B cell (primary cell): ENCODE measurements at regions not wholly inside any gene's neighbourhood (a gene's known extent, or its start where the extent isn't known, plus 50 kb on each side); places are given as distances from the start of the nearest gene placed in this dataset.

Experiments
- ATAC-seq: fragments of 200-7000 bp; cut with Tn5 transposase; one replicate; pipeline ENCODE4 v1.10.0; 2021; ENCODE audit warnings: low read depth, mild to moderate bottlenecking, moderate number of reproducible peaks, moderate library complexity
- CTCF ChIA-PET: fragments of 350-600 bp; sonication (Branson Sonifier 250); formaldehyde crosslinking; loops from one replicate; lab custom pipeline; 2021; ENCODE audit warnings: antibody characterized with exemption, inconsistent platforms; lab: Charles Lee
- POLR2A ChIA-PET: fragments of 350-600 bp; sonication (Branson Sonifier 250); formaldehyde crosslinking; loops from one replicate; lab custom pipeline; 2021; ENCODE audit warnings: antibody characterized with exemption; lab: Charles Lee
- DNase-seq: peaks from one replicate; pipeline ENCODE4 v3.0.0; 2013
- H2AFZ ChIP-seq: 2 replicates; pipeline ENCODE4 v1.6.1; 2012; ENCODE audit warnings: mild to moderate bottlenecking, low read depth, low read length; ENCODE audit not compliant: insufficient read depth, poor library complexity, severe bottlenecking
- H3K27ac ChIP-seq, 2 donors: 1 replicate in 1 of 2; 2 replicates in 1 of 2; pipeline ENCODE4 v1.5.1; 2012 to 2013; ENCODE audit warnings: low read length in 2 of 2, mild to moderate bottlenecking in 2 of 2, moderate library complexity in 1 of 2
- H3K27me3 ChIP-seq, 4 experiments: fragments of 200-600 bp in 1 of 4; sonication (generic) in 1 of 4; replicated peaks in 1 of 4; 1 replicate in 2 of 4; 2 replicates in 2 of 4; pipeline versions ENCODE4 v1.6.1 to v1.7.0; 2013 to 2016; ENCODE audit warnings: low read length in 3 of 4, mild to moderate bottlenecking in 2 of 4, mixed read lengths in 1 of 4, moderate library complexity in 1 of 4; ENCODE audit not compliant: insufficient read depth in 4 of 4, control insufficient read depth in 3 of 4; ENCODE audit errors: control extremely low read depth in 1 of 4
- H3K36me3 ChIP-seq, 2 experiments: replicated peaks in 1 of 2; 1 replicate in 1 of 2; 2 replicates in 1 of 2; pipeline versions ENCODE4 v1.6.1 to v1.7.1; 2013; ENCODE audit warnings: low read length in 1 of 2; ENCODE audit not compliant: insufficient read depth in 2 of 2, control insufficient read depth in 1 of 2; ENCODE audit errors: control extremely low read depth in 1 of 2, extremely low read depth in 1 of 2
- H3K4me1 ChIP-seq, 2 donors: fragments of 200-600 bp in 1 of 2; sonication (generic) in 1 of 2; 1 replicate in 1 of 2; 2 replicates in 1 of 2; pipeline versions ENCODE4 v1.5.1 to v1.6.1; 2013 to 2017; ENCODE audit warnings: low read length in 2 of 2; ENCODE audit not compliant: control insufficient read depth in 2 of 2, insufficient read depth in 2 of 2
- H3K4me2 ChIP-seq: replicated peaks from 2 replicates; pipeline ENCODE3; 2012; ENCODE audit warnings: mild to moderate bottlenecking, low read depth, low read length; ENCODE audit not compliant: poor library complexity, severe bottlenecking
- H3K4me3 ChIP-seq, 5 experiments: fragments of 200-600 bp in 1 of 5; sonication (generic) in 1 of 5; 1 replicate in 3 of 5; 2 replicates in 2 of 5; pipeline versions ENCODE4 v1.5.1 to v1.7.0; 2011 to 2016; ENCODE audit warnings: low read length in 4 of 5, mild to moderate bottlenecking in 4 of 5, low read depth in 2 of 5, control low read depth in 1 of 5, moderate library complexity in 1 of 5; ENCODE audit not compliant: insufficient read depth in 1 of 5; ENCODE audit errors: control extremely low read depth in 1 of 5, extremely low read depth in 1 of 5
- H3K79me2 ChIP-seq: fragments of 200-600 bp; sonication (generic); one replicate; pipeline ENCODE4 v1.6.0; 2016; ENCODE audit warnings: low read length; ENCODE audit not compliant: control insufficient read depth, insufficient read depth
- H3K9ac ChIP-seq: fragments of 200-600 bp; sonication (generic); 2 replicates; pipeline ENCODE4 v1.6.1; 2017; ENCODE audit warnings: mild to moderate bottlenecking, low read length, moderate library complexity
- H3K9me3 ChIP-seq, 3 donors: one replicate each; pipeline versions ENCODE4 v1.6.1 to v1.7.1; 2013; ENCODE audit warnings: low read length in 2 of 3; ENCODE audit not compliant: control insufficient read depth in 2 of 3, insufficient read depth in 1 of 3; ENCODE audit errors: control extremely low read depth in 1 of 3
- H4K20me1 ChIP-seq: 2 replicates; pipeline ENCODE4 v1.6.0; 2012; ENCODE audit warnings: mild to moderate bottlenecking, low read length; ENCODE audit not compliant: insufficient read depth, control insufficient read depth, poor library complexity, severe bottlenecking
- H3K27ac Mint-ChIP-seq: one replicate; pipeline ENCODE4 v1.8.0; 2021; ENCODE audit warnings: mixed read lengths
- H3K27me3 Mint-ChIP-seq: one replicate; pipeline ENCODE4 v1.8.0; 2021; ENCODE audit warnings: mixed read lengths
- H3K4me1 Mint-ChIP-seq: one replicate; pipeline ENCODE4 v1.8.0; 2021; ENCODE audit warnings: mixed read lengths
- H3K4me3 Mint-ChIP-seq: one replicate; pipeline ENCODE4 v1.8.0; 2021; ENCODE audit warnings: mixed read lengths
- H3K9me3 Mint-ChIP-seq: one replicate; pipeline ENCODE4 v1.8.0; 2022; ENCODE audit warnings: mixed read lengths; ENCODE audit not compliant: insufficient read depth
- EZH2 ChIP-seq: IDR thresholded peaks from 2 replicates; pipeline ENCODE4 v1.6.1; 2012; ENCODE audit warnings: borderline replicate concordance, low read depth, mild to moderate bottlenecking, moderate library complexity, low read length; ENCODE audit not compliant: insufficient read depth, poor library complexity, severe bottlenecking
- WGBS: methylation state at CpG from one replicate; pipeline ENCODE4 v1.1.5; 2013; ENCODE audit warnings: missing lambda C conversion rate; ENCODE audit not compliant: insufficient coverage; 5-methylcytosine and 5-hydroxymethylcytosine counted together
- intact Hi-C: fragments of 100-400 bp; cut with micrococcal nuclease; formaldehyde crosslinking; loops from one replicate; pipeline ENCODE4 v1.10.0; 2022
- TF ChIP-seq, protein P1 (sequence below): fragments of 200-600 bp; IDR thresholded peaks from one replicate; pipeline ENCODE4 v1.8.0; 2022; ENCODE audit warnings: antibody characterized with exemption, mild to moderate bottlenecking

DNA sequence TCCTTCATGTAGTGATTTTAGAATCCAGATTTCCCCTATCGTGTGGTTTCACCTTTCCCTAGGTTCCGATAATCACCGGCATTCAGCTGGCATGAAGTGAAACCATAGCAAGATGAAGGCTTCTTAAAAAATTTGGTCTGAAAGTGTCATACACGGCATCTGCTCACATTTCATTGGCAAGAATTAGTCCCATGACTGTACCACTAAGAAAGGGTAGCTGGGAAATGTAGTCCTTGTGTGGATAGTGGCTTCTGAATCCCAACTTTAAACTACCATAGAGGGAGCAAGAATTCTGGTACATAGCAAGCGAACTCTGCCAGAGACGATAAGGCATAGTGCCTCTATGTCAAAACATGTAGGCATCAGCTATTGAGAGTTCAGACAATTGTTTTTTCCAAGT, 360.1 kb upstream of the TBX3 start:
- no peak for DNase-seq
- H3K27ac Mint-ChIP-seq, result no peak overlapping the region
- no peak overlapping the region for H3K27ac ChIP-seq
- no peaks in the 10 kb centered on the region for H3K4me1 Mint-ChIP-seq
- intact Hi-C loops, result no loop called here
- no peak overlapping the region for H3K9ac ChIP-seq
- H3K36me3 ChIP-seq, result no peaks in the 10 kb centered on the region
- H3K9me3 Mint-ChIP-seq, result peaks cover 6% of the 10 kb centered on the region
- CTCF ChIA-PET, result no interaction called here
- TF ChIP-seq, protein P1, sequence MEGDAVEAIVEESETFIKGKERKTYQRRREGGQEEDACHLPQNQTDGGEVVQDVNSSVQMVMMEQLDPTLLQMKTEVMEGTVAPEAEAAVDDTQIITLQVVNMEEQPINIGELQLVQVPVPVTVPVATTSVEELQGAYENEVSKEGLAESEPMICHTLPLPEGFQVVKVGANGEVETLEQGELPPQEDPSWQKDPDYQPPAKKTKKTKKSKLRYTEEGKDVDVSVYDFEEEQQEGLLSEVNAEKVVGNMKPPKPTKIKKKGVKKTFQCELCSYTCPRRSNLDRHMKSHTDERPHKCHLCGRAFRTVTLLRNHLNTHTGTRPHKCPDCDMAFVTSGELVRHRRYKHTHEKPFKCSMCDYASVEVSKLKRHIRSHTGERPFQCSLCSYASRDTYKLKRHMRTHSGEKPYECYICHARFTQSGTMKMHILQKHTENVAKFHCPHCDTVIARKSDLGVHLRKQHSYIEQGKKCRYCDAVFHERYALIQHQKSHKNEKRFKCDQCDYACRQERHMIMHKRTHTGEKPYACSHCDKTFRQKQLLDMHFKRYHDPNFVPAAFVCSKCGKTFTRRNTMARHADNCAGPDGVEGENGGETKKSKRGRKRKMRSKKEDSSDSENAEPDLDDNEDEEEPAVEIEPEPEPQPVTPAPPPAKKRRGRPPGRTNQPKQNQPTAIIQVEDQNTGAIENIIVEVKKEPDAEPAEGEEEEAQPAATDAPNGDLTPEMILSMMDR, result no peak
- TF ChIP-seq EZH2, result no peak
- H3K4me3 ChIP-seq, result no peak overlapping the region
- H2AFZ ChIP-seq, result no peak overlapping the region
- ATAC-seq, result no peak
- no peak overlapping the region for H3K4me3 Mint-ChIP-seq
- no peaks in the 10 kb centered on the region for H3K27me3 ChIP-seq
- no peaks in the 10 kb centered on the region for H3K79me2 ChIP-seq
- H3K4me2 ChIP-seq, result no peak overlapping the region
- H3K27me3 Mint-ChIP-seq, result no peaks in the 10 kb centered on the region
- H3K4me1 ChIP-seq, result no peaks in the 10 kb centered on the region
- H3K9me3 ChIP-seq, result peaks cover 0 to 3% (median 1%) of the 10 kb centered on the region in 3 donors
- no peaks in the 10 kb centered on the region for H4K20me1 ChIP-seq
- POLR2A ChIA-PET, result no interaction called here
- 100% methylated on average over 1 of the region's 6 CpGs for WGBS

DNA sequence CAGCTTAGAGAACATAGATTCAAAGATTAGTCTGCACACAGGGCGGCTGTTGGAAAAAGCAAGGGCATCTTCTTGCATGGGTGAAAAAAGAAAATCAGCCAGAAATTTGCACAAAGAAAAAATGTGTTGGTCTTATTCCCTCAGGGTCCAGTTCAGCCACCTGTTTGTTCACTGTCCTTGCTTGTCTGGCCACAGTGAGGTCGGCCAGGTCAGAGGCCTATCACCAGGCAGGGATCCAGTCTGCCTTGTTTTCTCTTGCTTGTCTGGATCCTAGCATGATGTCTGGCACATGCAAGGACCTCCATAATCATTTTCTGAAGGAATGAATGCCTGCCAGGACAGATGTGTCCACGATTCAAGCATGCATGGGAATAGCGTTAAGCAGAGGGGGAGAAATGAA, 359.1 kb upstream of the TBX3 start:
- no peaks in the 10 kb centered on the region for H3K4me1 ChIP-seq
- Mint-ChIP-seq H3K27me3 (no peaks in the 10 kb centered on the region), H3K9me3 (peaks cover 6% of the 10 kb centered on the region), H3K4me1 (no peaks in the 10 kb centered on the region), H3K4me3 (no peak overlapping the region), H3K27ac (no peak overlapping the region)
- H3K79me2 ChIP-seq, result no peaks in the 10 kb centered on the region
- CTCF ChIA-PET, result no interaction called here
- 87% methylated on average over 4 of the region's 4 CpGs for WGBS
- peaks cover 0 to 3% (median 1%) of the 10 kb centered on the region in 3 donors for H3K9me3 ChIP-seq
- H4K20me1 ChIP-seq, result no peaks in the 10 kb centered on the region
- H3K27me3 ChIP-seq, result no peaks in the 10 kb centered on the region
- H3K4me3 ChIP-seq, result no peak overlapping the region
- DNase-seq (no peak), ATAC-seq (no peak)
- H3K4me2 ChIP-seq, result no peak overlapping the region
- POLR2A ChIA-PET, result no interaction called here
- intact Hi-C loops, result no loop called here
- H3K9ac ChIP-seq, result no peak overlapping the region
- TF ChIP-seq, protein P1, result no peak
- TF ChIP-seq EZH2, result no peak
- H3K36me3 ChIP-seq, result no peaks in the 10 kb centered on the region
- H2AFZ ChIP-seq, result no peak overlapping the region
- no peak overlapping the region for H3K27ac ChIP-seq
